ENCODE measurements at regions not wholly inside any gene's neighbourhood (a gene's known extent, or its start where the extent isn't known, plus 50 kb on each side); places are given as distances from the start of the nearest gene placed in this dataset.

DNA sequence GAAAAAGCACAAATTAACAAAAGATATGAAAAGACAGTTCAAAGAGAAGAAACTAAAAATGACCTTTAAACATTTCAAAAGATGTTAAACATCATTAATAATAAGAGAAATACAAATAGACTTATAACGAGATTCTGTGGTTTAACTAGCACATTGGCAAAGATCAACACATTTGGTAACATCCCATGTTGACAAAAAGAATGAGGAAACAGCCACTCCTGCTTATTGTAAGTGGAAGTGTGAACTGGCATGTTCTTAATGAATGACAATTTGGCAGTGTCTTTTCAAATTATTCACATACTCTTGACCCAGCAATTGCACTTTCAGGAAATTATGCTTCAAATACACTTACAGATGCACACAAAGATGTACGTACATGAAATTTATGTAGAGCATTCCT, 176.3 kb downstream of the TLE1 start:
- no peak overlapping the region for H3K4me2 ChIP-seq (ENCODE audit: low read depth, low read length)
- H3K9ac ChIP-seq (ENCODE audit: insufficient read depth, low read depth, low read length): no peak overlapping the region
- FAIRE-seq: no peak
- no peak for ATAC-seq
- H3K79me2 ChIP-seq (ENCODE audit: insufficient read depth, low read length): no peaks in the 10 kb centered on the region
- H3K4me1 ChIP-seq (ENCODE audit: insufficient read depth, low read length): peaks cover 5% of the 10 kb centered on the region; the same call in 1 of the 2 replicates
- whole genome bisulfite sequencing (ENCODE audit: low lambda C conversion rate): 22% methylated on average over 2 of the region's 2 CpGs
- no peaks in the 10 kb centered on the region for H3K36me3 ChIP-seq (replicated peaks in 1 of 2; ENCODE audit: control insufficient read depth in 1 of 2, insufficient read depth in 2 of 2, low read length in 2 of 2)
- intact Hi-C loops (cut with micrococcal nuclease; ENCODE audit: unreplicated experiment) (no loop called here), in situ Hi-C loops (cut with HindIII; ENCODE audit: extremely low pct_ligation_motif_present, low pct_unique_long_range_greater_than_20kb) (no loop called here)
- BruUV-seq (replicated peaks): no TSS peak
- no peaks in the 10 kb centered on the region for H3K9me3 ChIP-seq (ENCODE audit: low read length)
- H3K27me3 ChIP-seq (ENCODE audit: control insufficient read depth in 1 of 2, insufficient read depth in 2 of 2, low read length in 2 of 2): no peaks in the 10 kb centered on the region
- ChIA-PET POLR2A (no interaction called here), CTCF (ENCODE audit: low intra/inter-chr PET ratio, low total read pairs) (no interaction called here)
- H4K20me1 ChIP-seq (ENCODE audit: insufficient read depth, low read length): no peaks in the 10 kb centered on the region
- H3K27ac ChIP-seq (ENCODE audit: extremely low read length, insufficient read depth, low read length): no peak overlapping the region
- DNase-seq (ENCODE audit: low spot score): no peak
- H2AFZ ChIP-seq (ENCODE audit: low read length): no peak overlapping the region
- no peak overlapping the region for H3K4me3 ChIP-seq (replicated peaks in 1 of 3; ENCODE audit: insufficient read depth in 1 of 3, low read depth in 2 of 3, low read length in 3 of 3)
- no peak for TF ChIP-seq KAT2B (IDR thresholded peaks at IDR 0.05; ENCODE audit: borderline replicate concordance, low read depth, low read length)
- TF ChIP-seq ZNF441 (CRISPR knock-in tag; IDR thresholded peaks at IDR 0.05; ENCODE audit: borderline replicate concordance): no peak
- TF ChIP-seq, protein P1, sequence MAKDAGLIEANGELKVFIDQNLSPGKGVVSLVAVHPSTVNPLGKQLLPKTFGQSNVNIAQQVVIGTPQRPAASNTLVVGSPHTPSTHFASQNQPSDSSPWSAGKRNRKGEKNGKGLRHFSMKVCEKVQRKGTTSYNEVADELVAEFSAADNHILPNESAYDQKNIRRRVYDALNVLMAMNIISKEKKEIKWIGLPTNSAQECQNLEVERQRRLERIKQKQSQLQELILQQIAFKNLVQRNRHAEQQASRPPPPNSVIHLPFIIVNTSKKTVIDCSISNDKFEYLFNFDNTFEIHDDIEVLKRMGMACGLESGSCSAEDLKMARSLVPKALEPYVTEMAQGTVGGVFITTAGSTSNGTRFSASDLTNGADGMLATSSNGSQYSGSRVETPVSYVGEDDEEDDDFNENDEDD (CRISPR knock-in tag; IDR thresholded peaks at IDR 0.05; ENCODE audit: borderline replicate concordance): no peak
- no peak for TF ChIP-seq PITX1 (CRISPR knock-in tag; IDR thresholded peaks at IDR 0.05)
- TF ChIP-seq SMAD9 (CRISPR knock-in tag; IDR thresholded peaks at IDR 0.05): no peak
- no peak for TF ChIP-seq CENPX (CRISPR knock-in tag; IDR thresholded peaks at IDR 0.05)
- no peak for TF ChIP-seq ZNF251 (CRISPR knock-in tag; IDR thresholded peaks at IDR 0.05)
- TF ChIP-seq, protein P2, sequence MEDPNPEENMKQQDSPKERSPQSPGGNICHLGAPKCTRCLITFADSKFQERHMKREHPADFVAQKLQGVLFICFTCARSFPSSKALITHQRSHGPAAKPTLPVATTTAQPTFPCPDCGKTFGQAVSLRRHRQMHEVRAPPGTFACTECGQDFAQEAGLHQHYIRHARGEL (CRISPR knock-in tag; IDR thresholded peaks at IDR 0.05): no peak
- TF ChIP-seq, protein P3, sequence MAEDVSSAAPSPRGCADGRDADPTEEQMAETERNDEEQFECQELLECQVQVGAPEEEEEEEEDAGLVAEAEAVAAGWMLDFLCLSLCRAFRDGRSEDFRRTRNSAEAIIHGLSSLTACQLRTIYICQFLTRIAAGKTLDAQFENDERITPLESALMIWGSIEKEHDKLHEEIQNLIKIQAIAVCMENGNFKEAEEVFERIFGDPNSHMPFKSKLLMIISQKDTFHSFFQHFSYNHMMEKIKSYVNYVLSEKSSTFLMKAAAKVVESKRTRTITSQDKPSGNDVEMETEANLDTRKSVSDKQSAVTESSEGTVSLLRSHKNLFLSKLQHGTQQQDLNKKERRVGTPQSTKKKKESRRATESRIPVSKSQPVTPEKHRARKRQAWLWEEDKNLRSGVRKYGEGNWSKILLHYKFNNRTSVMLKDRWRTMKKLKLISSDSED (CRISPR knock-in tag; IDR thresholded peaks at IDR 0.05): no peak
- TF ChIP-seq ZNF75D (CRISPR knock-in tag; IDR thresholded peaks at IDR 0.05; ENCODE audit: borderline replicate concordance): no peak
- no peak for TF ChIP-seq SP1 (IDR thresholded peaks at IDR 0.05)
- TF ChIP-seq SP1 (CRISPR knock-in tag; IDR thresholded peaks at IDR 0.05): no peak
- TF ChIP-seq, protein P4, sequence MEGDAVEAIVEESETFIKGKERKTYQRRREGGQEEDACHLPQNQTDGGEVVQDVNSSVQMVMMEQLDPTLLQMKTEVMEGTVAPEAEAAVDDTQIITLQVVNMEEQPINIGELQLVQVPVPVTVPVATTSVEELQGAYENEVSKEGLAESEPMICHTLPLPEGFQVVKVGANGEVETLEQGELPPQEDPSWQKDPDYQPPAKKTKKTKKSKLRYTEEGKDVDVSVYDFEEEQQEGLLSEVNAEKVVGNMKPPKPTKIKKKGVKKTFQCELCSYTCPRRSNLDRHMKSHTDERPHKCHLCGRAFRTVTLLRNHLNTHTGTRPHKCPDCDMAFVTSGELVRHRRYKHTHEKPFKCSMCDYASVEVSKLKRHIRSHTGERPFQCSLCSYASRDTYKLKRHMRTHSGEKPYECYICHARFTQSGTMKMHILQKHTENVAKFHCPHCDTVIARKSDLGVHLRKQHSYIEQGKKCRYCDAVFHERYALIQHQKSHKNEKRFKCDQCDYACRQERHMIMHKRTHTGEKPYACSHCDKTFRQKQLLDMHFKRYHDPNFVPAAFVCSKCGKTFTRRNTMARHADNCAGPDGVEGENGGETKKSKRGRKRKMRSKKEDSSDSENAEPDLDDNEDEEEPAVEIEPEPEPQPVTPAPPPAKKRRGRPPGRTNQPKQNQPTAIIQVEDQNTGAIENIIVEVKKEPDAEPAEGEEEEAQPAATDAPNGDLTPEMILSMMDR (CRISPR knock-in tag; IDR thresholded peaks at IDR 0.05): no peak
- TF ChIP-seq, protein P5, sequence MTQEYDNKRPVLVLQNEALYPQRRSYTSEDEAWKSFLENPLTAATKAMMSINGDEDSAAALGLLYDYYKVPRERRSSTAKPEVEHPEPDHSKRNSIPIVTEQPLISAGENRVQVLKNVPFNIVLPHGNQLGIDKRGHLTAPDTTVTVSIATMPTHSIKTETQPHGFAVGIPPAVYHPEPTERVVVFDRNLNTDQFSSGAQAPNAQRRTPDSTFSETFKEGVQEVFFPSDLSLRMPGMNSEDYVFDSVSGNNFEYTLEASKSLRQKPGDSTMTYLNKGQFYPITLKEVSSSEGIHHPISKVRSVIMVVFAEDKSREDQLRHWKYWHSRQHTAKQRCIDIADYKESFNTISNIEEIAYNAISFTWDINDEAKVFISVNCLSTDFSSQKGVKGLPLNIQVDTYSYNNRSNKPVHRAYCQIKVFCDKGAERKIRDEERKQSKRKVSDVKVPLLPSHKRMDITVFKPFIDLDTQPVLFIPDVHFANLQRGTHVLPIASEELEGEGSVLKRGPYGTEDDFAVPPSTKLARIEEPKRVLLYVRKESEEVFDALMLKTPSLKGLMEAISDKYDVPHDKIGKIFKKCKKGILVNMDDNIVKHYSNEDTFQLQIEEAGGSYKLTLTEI (CRISPR knock-in tag; conservative IDR thresholded peaks at IDR 0.05): no peak
- no peak for TF ChIP-seq ZNF564 (CRISPR knock-in tag; IDR thresholded peaks at IDR 0.05)
- no peak for TF ChIP-seq SOX5 (CRISPR knock-in tag; IDR thresholded peaks at IDR 0.05; ENCODE audit: borderline replicate concordance)
- no peak for TF ChIP-seq ZNF720 (CRISPR knock-in tag; IDR thresholded peaks at IDR 0.05)
- no peak for TF ChIP-seq MAFF (IDR thresholded peaks at IDR 0.05; ENCODE audit: low read depth, low read length)
- TF ChIP-seq SYNCRIP (IDR thresholded peaks at IDR 0.05; ENCODE audit: insufficient read depth, low read depth, low read length): no peak
- no peak for TF ChIP-seq HIVEP1 (CRISPR knock-in tag; IDR thresholded peaks at IDR 0.05)
- no peak for TF ChIP-seq MTA1 (CRISPR knock-in tag; IDR thresholded peaks at IDR 0.05; ENCODE audit: borderline replicate concordance)
